ENCODE measurements at regions not wholly inside any gene's neighbourhood (a gene's known extent, or its start where the extent isn't known, plus 50 kb on each side); places are given as distances from the start of the nearest gene placed in this dataset.
A peak's percentile ranks its signal among the peaks of the same experiment; 100 is the strongest.

DNA sequence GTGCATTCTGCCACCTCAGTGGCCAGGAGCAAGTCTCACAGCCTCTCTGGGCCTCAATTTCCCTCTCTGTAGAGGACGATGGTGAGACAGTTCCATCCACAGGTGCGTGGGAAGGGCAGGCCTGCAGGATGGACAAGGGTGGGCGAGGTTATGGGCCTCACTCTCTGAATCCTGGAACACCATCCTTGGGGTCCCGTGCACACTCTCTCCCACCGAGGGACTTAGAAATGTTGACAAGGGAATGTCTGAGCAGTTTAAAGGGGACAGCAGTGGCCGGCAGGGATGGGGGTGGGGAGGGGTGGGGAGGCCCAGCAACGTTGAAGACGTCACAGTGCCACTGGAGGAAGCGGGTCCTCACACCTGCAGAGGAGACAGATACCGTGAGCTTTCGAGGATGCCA is 111.5 kb downstream of the FOXL3 start:
- TF ChIP-seq POLR2A (IDR thresholded peaks at IDR 0.05), result no peak
- TF ChIP-seq, protein P1, sequence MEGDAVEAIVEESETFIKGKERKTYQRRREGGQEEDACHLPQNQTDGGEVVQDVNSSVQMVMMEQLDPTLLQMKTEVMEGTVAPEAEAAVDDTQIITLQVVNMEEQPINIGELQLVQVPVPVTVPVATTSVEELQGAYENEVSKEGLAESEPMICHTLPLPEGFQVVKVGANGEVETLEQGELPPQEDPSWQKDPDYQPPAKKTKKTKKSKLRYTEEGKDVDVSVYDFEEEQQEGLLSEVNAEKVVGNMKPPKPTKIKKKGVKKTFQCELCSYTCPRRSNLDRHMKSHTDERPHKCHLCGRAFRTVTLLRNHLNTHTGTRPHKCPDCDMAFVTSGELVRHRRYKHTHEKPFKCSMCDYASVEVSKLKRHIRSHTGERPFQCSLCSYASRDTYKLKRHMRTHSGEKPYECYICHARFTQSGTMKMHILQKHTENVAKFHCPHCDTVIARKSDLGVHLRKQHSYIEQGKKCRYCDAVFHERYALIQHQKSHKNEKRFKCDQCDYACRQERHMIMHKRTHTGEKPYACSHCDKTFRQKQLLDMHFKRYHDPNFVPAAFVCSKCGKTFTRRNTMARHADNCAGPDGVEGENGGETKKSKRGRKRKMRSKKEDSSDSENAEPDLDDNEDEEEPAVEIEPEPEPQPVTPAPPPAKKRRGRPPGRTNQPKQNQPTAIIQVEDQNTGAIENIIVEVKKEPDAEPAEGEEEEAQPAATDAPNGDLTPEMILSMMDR (IDR thresholded peaks at IDR 0.05), result no peak
- H3K4me1 ChIP-seq, result no peaks in the 10 kb centered on the region
- no peak overlapping the region for H3K4me3 ChIP-seq
- peaks cover 0 to 16% (median 0%) of the 10 kb centered on the region in 4 donors for H3K9me3 ChIP-seq
- H3K36me3 ChIP-seq, result no peaks in the 10 kb centered on the region
- DNase-seq, result no peak
- no peaks in the 10 kb centered on the region for H3K27me3 ChIP-seq
- no peak overlapping the region for H3K27ac ChIP-seq

DNA sequence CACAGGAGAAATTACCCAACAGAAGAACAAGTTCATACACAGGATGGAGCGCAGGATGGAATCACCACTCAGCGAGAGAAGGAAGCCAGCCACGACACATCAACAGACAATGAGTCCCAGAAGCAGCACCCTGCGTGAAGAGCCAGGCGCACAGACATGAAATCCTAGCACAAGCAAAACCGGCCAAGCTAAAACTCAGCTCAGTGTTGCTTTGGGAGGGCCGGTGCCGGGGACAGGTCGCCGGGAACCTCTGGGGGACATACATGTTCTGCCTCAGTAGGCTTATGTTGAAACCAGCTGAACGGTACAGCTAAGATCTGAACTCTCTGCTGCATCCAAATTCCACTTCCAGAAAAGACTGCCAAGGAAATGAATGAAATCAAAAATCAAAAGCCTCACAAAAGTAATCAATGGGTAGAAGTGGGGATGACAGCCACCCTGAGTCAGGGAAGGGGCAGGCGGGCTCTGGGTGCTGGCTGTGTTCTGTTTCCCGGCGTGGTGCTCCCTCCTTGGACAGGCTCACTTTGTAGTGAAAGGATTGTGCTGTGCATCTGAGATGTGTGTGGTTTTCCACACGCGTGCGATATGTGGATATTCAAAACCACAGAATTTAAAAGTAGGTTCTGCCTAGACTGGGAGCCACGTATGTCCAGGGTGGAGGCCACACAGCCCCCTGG is 114.7 kb downstream of the PDGFA start:
- H3K9me3 ChIP-seq, result no peaks in the 10 kb centered on the region
- no peaks in the 10 kb centered on the region for H3K4me1 ChIP-seq
- no peaks in the 10 kb centered on the region for H3K36me3 ChIP-seq
- DNase-seq, result no peak
- H3K4me3 ChIP-seq, result no peak overlapping the region
- TF ChIP-seq, protein P1 (IDR thresholded peaks at IDR 0.05), result no peak
- no peak for TF ChIP-seq POLR2A (IDR thresholded peaks at IDR 0.05)
- H3K27me3 ChIP-seq, result no peaks in the 10 kb centered on the region
- H3K27ac ChIP-seq, result no peak overlapping the region

DNA sequence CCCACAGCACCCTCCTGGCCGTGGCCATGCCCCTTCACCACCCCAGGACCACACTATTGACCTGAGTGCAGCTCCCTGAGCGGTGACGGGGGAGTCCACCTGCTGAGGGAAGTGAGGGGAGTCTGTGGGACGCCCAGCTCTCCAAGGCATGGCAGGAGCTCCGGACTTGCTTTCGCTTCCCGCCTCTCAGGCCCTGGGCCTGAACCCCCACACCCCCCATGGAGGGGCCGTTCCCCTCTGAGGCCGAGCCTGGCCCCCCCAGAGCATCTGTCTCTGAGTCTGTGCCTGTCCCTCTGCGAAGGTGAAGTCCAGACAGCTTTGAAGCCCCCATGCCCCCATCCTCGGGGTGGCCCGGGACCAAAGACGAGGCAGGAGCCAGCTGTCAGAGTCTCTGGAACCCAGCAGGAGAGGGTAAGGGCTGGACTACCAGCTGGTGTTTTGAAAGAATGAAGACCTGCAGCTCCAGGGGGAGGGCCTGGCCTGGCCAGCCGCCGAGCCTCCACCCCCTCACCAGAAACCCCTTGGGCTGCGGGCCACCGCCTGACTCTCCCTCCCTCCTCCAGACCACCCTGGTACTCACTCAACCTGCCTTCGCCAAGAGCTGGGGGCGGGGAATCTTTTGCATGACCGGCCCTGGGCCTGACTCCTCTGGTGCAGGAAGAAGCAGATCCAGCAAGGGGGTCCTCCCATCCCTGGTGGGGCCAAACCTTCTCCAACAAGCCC is 114.0 kb downstream of the PDGFA start:
- no peaks in the 10 kb centered on the region for H3K9me3 ChIP-seq
- no peaks in the 10 kb centered on the region for H3K36me3 ChIP-seq
- no peak overlapping the region for H3K27ac ChIP-seq
- no peak for TF ChIP-seq POLR2A (IDR thresholded peaks at IDR 0.05)
- TF ChIP-seq, protein P1 (IDR thresholded peaks at IDR 0.05), result no peak
- H3K27me3 ChIP-seq, result no peaks in the 10 kb centered on the region
- H3K4me3 ChIP-seq, result no peak overlapping the region
- no peaks in the 10 kb centered on the region for H3K4me1 ChIP-seq
- no peak for DNase-seq

DNA sequence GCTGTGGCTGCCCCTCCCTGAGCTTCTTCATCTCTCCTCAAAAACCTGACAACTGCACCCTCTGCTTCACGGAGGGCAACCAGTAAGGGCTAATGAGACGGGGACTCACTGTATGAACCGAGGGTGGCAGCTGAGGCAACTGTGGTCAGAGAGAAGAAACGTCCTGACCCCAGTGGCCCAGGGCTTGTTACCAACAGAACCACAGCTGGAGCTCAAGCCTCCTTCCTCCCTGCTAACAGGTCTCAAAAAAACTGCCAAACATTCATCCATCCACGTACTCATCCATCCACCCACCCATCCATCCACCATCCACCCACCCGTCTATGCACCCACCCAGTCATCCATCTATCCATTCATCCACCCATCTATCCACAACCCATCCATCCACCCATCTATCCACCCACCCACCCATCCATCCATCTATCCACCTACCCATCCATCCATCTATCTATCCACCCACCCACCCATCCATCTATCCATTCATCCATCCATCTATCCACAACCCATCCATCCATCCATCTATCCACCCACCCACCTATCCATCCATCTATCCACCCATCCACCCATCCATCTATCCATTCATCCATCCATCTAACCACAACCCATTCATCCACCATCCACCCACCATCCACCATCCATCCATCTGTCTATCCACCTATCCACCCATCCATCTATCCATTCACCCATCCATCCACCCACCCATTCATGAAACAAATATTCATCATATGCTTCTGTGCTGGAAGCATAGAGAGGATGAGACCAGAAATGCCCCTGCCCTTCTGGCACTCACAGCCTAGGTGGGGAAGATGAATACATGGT is 111.7 kb downstream of the PDGFA start:
- Histone ChIP-seq H3K36me3 (no peaks in the 10 kb centered on the region), H3K27ac (no peak overlapping the region), H3K4me3 (no peak overlapping the region), H3K4me1 (no peaks in the 10 kb centered on the region), H3K9me3 (no peaks in the 10 kb centered on the region), H3K27me3 (no peaks in the 10 kb centered on the region)
- TF ChIP-seq POLR2A (IDR thresholded peaks at IDR 0.05), result no peak
- TF ChIP-seq, protein P1 (IDR thresholded peaks at IDR 0.05), result no peak
- no peak for DNase-seq

DNA sequence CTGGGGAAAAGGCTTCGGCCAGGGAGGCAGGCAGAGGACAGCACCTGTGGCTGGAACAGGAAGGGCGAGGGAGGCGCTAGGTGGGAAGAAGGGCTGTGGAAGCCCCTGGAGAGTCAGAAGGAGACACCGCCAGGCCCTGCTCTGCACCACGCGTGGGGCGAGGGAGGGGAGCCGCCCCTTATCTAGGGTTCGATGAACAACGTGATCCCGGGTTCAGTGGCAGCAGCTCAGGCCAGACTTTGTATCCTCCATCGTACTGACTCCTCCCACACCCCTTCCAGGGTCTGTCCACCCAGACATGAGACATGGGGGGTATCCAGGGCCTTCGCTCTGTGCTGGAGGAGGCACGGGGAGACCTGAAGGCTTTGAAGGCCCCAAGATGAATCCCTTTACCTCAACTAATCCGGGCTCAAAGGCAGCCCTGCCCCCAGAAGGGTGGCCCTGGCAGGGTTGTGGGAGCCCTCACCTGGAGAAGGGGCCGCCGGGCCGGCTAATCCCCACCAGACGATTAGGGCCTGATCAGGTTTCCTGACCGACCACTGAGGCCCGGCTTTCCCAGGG is 110.8 kb downstream of the PDGFA start:
- DNase-seq, result peak in 1 of 3 donors; percentile 25
- Histone ChIP-seq H3K36me3 (no peaks in the 10 kb centered on the region), H3K9me3 (no peaks in the 10 kb centered on the region), H3K27me3 (no peaks in the 10 kb centered on the region), H3K27ac (no peak overlapping the region), H3K4me1 (no peaks in the 10 kb centered on the region), H3K4me3 (no peak overlapping the region)
- TF ChIP-seq POLR2A (IDR thresholded peaks at IDR 0.05), result no peak
- TF ChIP-seq, protein P1 (IDR thresholded peaks at IDR 0.05), result no peak
